Right forelimb (tissue), 1 donor: ENCODE measurements at regions not wholly inside any gene's neighbourhood (a gene's known extent, or its start where the extent isn't known, plus 50 kb on each side); places are given as distances from the start of the nearest gene placed in this dataset.

ENCODE experiments used
- DNase-seq: peaks from one replicate; pipeline ENCODE4 v3.0.0-alpha.2; 2018

DNA sequence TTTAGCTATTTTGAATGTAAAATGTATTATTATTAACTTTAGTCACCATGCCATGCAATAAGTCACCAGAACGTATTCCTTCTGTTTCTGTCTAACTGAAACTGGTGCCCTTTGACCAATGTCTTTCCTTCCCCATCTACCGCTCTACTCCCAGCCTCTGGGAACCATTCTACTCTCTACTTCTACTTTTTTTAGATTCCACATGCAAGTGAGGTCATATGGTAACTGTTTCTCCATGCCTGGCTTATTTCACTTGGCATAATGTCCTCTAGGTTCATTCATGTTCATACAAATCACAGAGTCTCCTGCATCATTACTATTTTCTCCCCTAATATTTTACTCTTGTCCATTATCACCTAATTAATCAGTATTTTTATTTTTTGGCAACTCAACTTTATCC lies 160.1 kb downstream of the TMX1 start:
- DNase-seq = no peak

- no peak for DNase-seq
Measured at GRCh38 chr14:51401272-51401671, 161.2 kb downstream of the TMX1 start.

- no peak for DNase-seq
Measured at GRCh38 chr14:51401756-51402155, 161.7 kb downstream of the TMX1 start.

DNA sequence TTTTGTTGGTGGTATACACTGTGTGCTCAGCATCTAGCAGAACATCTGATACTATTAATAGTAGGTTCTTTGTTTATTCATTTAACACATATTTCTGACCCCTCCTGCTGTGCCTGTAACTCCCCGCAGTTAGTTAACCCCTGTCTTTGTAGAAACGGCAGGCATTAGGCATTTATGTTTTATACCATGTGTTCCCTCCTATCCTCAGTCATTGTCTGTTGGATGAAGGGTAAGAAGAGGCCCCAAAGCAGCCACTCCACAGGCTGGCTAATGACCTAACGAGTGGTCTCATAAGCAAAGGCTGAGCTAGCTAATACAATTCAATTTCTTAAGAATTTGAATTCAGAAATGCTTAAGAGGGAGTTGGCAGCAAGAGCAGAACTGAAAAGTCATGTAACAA lies 170.8 kb downstream of the TMX1 start:
- DNase-seq = no peak

- no peak for DNase-seq
Measured at GRCh38 chr14:51419685-51420084, 179.6 kb downstream of the TMX1 start.

- no peak for DNase-seq
Measured at GRCh38 chr14:51422704-51423103, 182.7 kb downstream of the TMX1 start.

- DNase-seq = no peak
Measured at GRCh38 chr14:51424041-51424440, 184.0 kb downstream of the TMX1 start.

DNA sequence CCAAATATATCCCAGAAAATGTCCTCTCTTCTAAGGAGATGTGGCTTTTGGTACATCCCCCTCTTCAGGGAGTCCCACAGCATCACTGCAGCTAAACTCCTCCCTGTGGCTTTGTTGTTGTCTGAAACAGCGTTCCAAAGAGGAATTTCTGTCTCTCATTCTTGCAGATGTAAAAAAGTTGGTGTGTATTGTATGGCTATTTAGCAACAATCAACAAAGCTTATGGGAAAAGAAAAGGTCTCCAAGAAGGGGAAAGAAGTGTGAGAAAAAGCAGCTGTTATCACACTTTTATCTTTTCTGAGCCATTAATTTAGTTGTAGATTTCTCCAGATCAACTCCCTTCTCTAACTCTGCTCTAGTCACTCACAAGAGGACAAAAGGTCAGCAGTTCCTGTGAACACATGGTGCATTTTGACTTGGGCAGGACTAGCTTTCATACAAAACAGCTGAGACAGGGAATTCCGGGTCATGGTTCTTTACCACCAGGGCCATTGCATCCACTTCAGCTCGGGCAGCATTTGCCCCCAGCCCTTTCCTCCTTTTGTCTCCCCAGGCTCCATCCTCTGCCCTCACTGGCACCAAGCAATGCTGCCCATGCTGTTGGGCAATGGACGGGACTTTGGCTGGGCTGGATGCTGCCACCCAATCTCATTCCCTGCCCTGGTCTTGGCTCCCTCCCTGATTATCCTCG lies 184.7 kb downstream of the TMX1 start:
- peak; percentile 54 for DNase-seq

GRCh38 chr14:51428981-51429380 lies 188.9 kb downstream of the TMX1 start:
- DNase-seq = no peak

- DNase-seq = no peak
Measured at GRCh38 chr14:51430079-51430478, 190.0 kb downstream of the TMX1 start.

DNA sequence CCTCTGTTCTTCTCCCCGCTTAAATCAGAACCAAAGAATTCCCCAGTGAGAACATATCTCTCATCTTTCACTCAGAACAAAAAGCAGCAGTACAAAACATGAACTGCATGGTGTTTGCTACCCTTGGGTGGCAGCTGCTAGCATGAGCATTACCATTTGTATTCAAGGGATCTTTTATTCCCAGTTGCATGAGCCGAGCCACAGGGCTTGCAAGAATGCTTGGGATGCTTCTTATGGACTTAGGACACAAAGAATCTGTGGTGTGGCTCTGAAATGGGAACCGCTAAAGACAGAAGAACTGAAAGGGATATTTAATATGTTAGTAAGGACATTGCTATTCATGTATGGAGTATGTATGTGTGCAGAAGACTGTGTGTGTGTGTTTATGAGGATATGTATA lies 190.6 kb downstream of the TMX1 start:
- no peak for DNase-seq

- no peak for DNase-seq
Measured at GRCh38 chr14:51431033-51431709, 191.1 kb downstream of the TMX1 start.

DNA sequence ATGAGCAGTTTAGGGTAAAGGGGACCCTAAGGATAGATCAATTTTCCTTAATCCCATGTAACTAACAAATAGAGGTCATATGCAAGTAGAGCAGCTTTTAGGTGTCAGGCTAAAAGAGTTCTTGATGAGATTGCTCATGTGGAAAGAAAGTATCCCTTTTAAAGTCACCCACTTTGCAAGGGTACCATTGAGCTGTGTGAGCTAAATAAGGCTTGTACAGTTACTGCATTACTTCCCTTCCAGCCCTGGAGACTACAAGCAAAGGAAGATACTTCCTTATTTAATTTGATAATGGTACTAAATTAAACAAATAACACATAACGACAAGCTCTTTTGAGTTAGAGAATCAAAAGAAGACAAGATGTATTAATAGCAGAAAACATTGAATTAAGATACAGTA lies 191.7 kb downstream of the TMX1 start:
- no peak for DNase-seq

DNA sequence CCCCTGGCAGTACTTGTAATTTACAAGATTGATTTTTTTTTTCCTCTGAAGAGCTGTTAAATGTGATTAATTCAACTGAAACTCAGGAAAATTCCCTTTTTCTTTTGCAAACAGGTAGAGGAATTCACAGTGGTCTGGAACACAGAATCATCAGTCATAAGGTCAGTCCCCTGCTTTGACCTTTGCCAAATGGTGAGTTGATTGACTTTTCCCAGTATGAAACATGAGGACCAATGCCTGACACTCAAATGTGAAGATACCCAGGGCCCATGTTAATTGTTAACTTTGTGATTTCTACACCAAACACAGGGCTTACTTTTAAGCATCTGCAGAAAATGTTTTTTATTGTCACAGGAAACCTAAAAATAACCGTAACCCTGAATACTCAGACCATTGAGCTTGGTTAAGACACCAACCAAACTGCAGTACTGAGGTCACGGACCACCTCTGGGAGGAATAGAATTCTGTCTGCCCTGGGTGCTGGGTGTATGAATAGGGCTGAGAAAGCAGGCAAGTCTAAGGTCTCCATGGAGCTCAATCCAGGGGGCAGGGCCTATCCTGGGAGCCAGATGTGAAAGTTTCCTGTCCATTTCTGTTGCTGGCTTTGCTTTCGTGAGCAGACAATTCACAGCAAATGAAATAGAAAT lies 192.4 kb downstream of the TMX1 start:
- no peak for DNase-seq

GRCh38 chr14:51436630-51437029 lies 196.6 kb downstream of the TMX1 start:
- no peak for DNase-seq

GRCh38 chr14:51439896-51440295 lies 199.8 kb downstream of the TMX1 start:
- DNase-seq = no peak

DNA sequence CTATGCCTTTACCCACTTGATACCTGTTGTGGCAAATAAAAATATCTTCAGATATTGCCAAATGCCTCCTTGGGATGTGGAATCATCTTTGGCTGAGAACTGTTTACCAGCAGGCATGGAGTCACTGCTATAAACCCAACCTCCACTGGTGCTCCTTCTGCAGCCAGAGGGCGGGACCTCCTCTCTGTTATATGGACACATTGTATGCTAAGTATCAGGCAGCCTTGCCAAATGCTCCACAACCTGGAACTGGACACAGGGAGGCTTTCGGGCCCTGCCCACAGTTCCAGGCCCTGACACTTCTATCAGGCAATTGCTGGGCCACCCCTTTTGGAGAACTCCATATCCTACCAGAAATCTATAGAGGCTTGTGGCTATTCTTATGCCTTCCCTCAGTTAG lies 201.0 kb downstream of the TMX1 start:
- DNase-seq = no peak

DNA sequence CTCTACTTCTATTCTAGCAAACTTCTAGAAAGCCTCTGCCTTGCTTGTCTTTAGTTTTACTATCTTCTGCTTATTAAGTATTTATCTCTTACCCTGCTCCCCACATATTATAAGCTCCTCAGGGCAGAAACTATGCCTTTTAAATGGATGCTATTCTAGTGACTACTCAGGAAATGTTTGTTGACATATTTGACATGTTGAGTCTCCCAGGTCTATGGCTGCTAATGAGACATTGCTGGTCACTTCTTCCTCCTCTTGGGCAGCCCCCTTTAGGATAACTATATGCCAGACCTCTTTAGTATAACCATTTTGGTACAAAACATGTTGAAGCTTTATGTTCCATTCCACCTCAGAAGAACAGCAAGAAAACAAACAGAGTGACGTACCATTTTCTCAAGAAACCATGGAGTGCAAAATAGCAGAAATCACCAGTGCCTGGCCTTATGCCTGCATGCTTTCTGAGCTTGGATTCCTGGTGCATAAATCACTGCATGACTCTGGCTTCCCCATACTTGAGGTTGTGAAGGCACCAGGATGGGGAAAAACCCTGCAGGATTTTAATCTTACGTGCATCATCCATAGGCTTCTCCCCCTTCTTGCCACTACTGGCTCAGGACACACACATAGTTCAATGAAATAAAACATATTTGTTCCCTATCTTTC lies 202.6 kb downstream of the TMX1 start:
- DNase-seq = no peak

GRCh38 chr14:51443195-51444018 lies 203.4 kb downstream of the TMX1 start:
- DNase-seq = no peak

DNA sequence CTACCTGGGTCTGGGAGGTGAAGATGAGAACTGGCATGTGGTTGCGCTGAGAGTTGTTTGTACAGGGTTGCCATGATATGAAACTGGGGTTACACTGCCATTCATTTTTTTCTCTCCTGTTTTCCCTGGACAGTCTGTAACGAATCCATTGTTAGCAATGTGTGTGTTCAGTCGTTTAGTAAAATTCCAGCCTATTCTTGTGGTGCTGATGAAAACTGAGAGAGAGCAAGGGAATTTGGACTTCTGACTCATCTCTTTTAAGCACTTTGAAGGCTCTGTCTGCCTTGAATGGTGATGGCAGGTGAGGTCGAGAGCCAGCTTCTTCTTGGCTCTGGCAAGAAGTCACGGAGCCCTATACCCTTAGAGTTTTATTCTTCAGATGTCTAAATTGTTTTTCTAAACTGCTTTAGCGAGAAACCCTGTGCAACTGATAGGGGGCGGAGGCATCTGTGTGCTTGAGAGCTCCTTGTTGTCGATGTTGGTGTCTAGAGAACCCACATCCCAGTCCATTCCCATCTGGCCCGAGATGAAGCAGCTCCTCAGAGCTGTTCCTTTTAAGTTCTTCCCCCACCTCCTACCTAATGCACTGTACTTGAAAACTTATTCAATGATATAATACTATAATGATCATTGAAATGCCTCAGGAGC lies 204.4 kb downstream of the TMX1 start:
- no peak for DNase-seq

GRCh38 chr14:51445001-51445390 lies 204.9 kb downstream of the TMX1 start:
- DNase-seq = no peak

GRCh38 chr14:51446771-51447170 lies 204.9 kb upstream of the FRMD6 start:
- DNase-seq = no peak
